ENCODE measurements at regions not wholly inside any gene's neighbourhood (a gene's known extent, or its start where the extent isn't known, plus 50 kb on each side); places are given as distances from the start of the nearest gene placed in this dataset.

GRCh38 chr15:25534293-25534692, 95.5 kb upstream of the UBE3A start:
- TF ChIP-seq CTCF (IDR thresholded peaks at IDR 0.05; ENCODE audit: low read depth, low read length), result no peak
- DNase-seq (ENCODE audit: low read depth in 2 of 2), result no peak

DNA sequence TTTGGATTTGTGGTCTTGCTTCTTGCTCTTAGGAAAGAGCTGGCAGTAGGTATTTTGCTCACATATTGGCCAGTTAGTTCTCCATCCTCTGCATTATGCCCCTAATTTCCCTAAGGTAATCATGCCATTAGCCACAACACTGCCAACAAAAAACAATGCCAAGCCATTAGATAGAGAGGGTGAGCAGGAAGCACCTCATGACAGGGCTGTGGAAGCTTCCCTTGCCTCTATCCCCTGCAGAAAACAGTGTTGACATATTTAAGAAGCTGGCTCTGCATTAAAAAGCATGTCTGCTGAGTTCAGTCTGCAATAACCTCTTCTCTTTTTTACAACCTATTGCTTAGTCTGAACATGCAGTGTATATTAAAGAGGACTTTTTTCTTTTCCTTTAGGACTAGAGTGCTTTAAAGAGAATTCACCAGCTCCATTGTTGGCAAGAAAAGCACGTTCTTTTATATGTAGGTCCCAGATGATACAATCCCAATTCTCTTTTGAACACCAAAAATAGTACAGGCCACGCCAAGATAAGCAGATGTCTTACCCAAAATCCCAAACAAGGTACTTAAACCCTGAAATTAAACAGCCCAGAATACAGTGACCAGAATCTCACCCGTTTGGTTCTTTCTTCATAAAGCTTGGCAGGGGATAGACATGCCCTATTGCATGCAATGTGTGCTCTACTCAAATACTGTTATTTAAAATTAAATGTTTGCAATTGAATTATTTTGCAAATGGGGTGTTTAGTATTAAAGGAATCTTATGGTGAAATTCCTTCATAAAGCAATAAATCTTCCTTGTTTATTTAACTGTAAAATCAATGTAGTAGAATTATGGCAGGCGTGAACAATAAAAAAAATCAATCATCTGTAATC, 93.7 kb upstream of the UBE3A start:
- no peak for TF ChIP-seq CTCF (IDR thresholded peaks at IDR 0.05; ENCODE audit: low read depth, low read length)
- no peak for DNase-seq (ENCODE audit: low read depth in 2 of 2)
- no peak overlapping the region for H3K4me3 ChIP-seq (replicated peaks in 1 of 2; ENCODE audit: low read depth in 2 of 2, low read length in 2 of 2)

More at GRCh38 chr15:25534293-25534692, 95.5 kb upstream of the UBE3A start:
- no peak overlapping the region for H3K4me3 ChIP-seq (replicated peaks in 1 of 2; ENCODE audit: low read depth in 2 of 2, low read length in 2 of 2)

DNA sequence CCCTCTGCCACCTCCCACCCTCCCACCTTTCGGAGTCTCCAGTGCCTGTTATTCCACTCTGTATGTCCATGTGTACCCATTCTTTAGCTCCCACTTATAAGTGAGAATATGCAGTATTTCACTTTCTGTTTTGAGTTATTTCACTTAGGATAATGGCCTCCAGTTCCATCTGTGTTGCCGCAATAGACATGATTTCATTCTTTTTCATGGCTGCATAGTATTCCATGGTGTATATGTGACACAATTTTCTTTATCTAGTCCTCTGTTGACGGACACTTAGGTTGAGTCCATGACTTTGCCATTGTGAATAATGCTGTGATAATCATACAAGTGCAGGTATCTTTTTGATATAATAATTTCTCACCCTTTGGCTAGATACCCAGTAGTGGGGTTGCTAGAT, 91.0 kb upstream of the UBE3A start:
- no peak overlapping the region for H3K4me3 ChIP-seq (replicated peaks in 1 of 2; ENCODE audit: low read depth in 2 of 2, low read length in 2 of 2)
- no peak for DNase-seq (ENCODE audit: low read depth in 2 of 2)
- no peak for TF ChIP-seq CTCF (IDR thresholded peaks at IDR 0.05; ENCODE audit: low read depth, low read length)

DNA sequence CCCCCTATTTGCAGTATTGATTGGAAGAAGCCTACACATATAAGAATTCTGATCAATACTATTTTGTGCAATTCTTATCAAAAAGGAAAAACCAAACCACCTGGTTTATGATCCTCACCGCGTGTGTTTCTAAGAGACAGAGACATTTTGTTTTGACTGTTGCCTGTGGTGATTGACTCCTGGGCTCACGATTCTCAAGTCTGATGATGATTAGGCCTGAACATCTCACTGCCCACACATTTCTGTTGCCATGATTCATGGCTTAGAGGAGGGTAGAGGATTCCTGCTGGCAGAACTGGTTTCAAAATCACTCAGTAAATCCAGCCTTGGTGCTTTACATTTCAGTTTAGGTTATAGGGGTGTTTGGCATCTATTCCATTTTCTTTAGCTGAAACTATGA, 88.3 kb upstream of the UBE3A start:
- DNase-seq (ENCODE audit: low read depth in 2 of 2), result no peak
- H3K4me3 ChIP-seq (replicated peaks in 1 of 2; ENCODE audit: low read depth in 2 of 2, low read length in 2 of 2), result no peak overlapping the region

DNA sequence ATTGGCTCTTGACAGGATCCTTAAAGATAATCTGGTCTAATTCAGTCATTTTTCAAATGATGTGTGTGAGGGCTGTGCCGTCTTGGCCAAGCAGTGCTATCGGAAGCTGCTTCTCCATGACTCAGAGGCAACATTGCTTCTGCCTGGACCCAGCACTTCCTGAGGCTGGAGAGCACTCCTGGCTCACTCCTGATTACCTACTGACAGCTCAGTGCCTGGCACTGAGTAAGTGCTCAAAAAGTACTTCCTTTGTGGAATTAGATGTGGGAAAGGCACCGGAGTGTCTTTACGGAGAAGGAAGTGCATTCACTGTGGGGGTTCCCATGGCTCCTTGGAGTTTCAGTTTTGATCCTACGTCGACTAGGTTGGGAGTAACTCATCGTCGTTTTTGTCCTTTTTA, 86.9 kb upstream of the UBE3A start:
- no peak overlapping the region for H3K4me3 ChIP-seq (replicated peaks in 1 of 2; ENCODE audit: low read depth in 2 of 2, low read length in 2 of 2)
- no peak for TF ChIP-seq CTCF (IDR thresholded peaks at IDR 0.05; ENCODE audit: low read depth, low read length)
- DNase-seq (ENCODE audit: low read depth in 2 of 2), result no peak

More for the DNA sequence above, 88.3 kb upstream of the UBE3A start:
- no peak for TF ChIP-seq CTCF (IDR thresholded peaks at IDR 0.05; ENCODE audit: low read depth, low read length)

GRCh38 chr15:25515633-25516032, 76.8 kb upstream of the UBE3A start:
- no peak for DNase-seq (ENCODE audit: low read depth in 2 of 2)
- no peak for TF ChIP-seq CTCF (IDR thresholded peaks at IDR 0.05; ENCODE audit: low read depth, low read length)
- no peak overlapping the region for H3K4me3 ChIP-seq (replicated peaks in 1 of 2; ENCODE audit: low read depth in 2 of 2, low read length in 2 of 2)

Measured in cardiac fibroblast (primary cell).